ENCODE measurements at regions not wholly inside any gene's neighbourhood (a gene's known extent, or its start where the extent isn't known, plus 50 kb on each side); places are given as distances from the start of the nearest gene placed in this dataset.
"Not testable (repeated sequence)": the region's sequence is repeated elsewhere in the genome, so short reads cannot be mapped to it uniquely, and the experiment has no call there.

DNA sequence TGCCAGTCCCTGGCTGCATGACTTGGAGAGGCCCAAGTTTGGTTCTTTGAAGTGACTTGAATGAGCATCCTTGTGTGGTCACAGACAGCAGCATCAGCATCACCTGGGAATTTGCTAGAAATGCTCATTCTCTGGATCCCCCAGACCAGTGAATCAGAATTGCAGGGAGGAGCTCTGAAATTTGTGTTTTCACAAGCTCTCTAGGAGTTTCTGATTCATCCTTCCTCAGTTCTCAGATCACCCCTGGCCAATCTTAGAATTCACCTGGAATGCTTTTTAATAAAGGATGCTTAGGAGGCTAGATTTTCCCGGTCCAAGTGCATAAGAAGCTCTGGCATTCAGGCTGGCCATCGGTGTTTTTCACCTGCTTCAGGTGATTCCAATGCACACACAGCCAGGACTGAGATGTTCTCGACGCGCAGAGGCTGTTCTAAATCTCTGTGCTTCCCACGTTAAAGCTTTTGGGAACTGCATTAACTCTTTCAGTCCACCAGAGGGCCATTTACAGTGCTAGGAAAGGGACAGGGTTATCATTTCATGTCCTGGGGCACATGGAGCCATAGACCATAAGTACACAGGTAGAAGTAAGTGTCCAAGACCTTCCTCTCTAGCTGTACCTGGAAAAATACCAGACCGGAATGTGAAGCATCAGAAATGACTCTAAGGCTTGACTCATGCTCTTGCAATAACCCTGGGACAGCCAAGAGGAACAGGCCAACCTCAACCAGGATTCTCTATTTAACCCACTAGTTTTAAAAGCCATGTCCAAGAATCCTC, 85.7 kb upstream of the XYLT1 start:
- no peak for DNase-seq (ENCODE audit: low read depth)

GRCh38 chr16:17555176-17555575, 84.4 kb upstream of the XYLT1 start:
- no peak for DNase-seq (ENCODE audit: low read depth)

- no peak for DNase-seq (ENCODE audit: low read depth)
These were observed 81.6 kb upstream of the XYLT1 start for GRCh38 chr16:17552351-17552750.

DNA sequence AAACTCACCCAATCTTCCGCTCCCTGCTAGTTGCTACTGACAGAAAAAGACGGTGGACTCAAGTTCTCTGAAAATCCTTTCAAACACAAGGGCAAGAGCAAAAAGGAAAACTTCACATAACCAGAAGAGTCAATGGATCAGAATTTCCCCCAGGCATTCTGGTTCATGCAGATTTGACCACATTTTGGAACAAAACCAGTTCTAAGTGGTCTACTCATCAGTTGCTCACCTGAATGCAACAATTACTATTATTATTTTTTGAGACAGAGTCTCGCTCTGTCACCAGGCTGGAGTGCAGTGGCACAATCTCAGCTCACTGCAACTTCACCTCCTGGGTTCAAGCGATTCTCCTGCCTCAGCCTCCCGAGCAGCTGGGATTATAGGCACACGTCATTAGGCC, 80.9 kb upstream of the XYLT1 start:
- not testable (repeated sequence) for DNase-seq (ENCODE audit: low read depth)

- DNase-seq (ENCODE audit: low read depth) = no peak
These were observed 78.1 kb upstream of the XYLT1 start for GRCh38 chr16:17548825-17549224.

GRCh38 chr16:17544785-17545184, 74.0 kb upstream of the XYLT1 start:
- DNase-seq (ENCODE audit: low read depth) = peak; percentile 9

GRCh38 chr16:17544304-17544703, 73.5 kb upstream of the XYLT1 start:
- no peak for DNase-seq (ENCODE audit: low read depth)

DNA sequence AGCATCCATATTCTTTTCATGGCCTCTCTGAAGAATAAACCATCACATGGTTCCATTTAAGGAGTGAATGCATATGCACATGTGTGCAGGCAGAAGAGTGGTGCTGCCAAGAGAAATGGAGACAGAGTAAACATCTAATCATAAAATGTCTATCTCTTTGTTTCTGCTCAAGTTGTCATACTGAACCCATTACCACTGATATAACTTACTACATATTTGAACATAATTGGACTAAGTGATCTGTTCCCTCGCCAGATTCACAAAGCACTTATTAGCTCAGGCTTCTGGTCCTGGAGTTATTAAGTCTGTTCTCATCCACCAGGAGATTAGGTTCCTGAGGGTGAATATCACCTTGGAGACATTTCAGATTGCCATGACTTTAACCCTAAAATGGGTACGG, 72.3 kb upstream of the XYLT1 start:
- no peak for DNase-seq (ENCODE audit: low read depth)

DNA sequence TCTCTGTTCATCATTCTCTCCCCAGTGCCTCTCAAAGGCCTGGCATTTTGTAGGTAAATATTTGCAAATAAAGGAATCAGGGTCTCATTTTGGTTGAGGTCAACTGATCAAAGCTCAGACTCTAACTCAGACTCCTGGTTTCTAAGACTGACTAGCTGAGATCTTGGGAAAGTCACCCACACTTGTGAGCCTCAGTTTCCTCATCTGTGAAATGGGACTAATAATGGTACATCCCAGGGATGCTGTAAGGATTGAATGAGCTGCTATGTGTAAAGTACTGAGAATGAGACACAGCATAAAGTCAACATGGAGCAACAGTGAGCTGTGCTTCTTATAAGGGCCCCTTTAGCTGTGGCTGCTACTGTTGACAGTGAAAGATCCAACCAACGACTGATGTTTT, 70.6 kb upstream of the XYLT1 start:
- no peak for DNase-seq (ENCODE audit: low read depth)

- no peak for DNase-seq (ENCODE audit: low read depth)
These were observed 68.2 kb upstream of the XYLT1 start for GRCh38 chr16:17538927-17539326.

- no peak for DNase-seq (ENCODE audit: low read depth)
These were observed 61.7 kb upstream of the XYLT1 start for GRCh38 chr16:17532338-17532995.

DNA sequence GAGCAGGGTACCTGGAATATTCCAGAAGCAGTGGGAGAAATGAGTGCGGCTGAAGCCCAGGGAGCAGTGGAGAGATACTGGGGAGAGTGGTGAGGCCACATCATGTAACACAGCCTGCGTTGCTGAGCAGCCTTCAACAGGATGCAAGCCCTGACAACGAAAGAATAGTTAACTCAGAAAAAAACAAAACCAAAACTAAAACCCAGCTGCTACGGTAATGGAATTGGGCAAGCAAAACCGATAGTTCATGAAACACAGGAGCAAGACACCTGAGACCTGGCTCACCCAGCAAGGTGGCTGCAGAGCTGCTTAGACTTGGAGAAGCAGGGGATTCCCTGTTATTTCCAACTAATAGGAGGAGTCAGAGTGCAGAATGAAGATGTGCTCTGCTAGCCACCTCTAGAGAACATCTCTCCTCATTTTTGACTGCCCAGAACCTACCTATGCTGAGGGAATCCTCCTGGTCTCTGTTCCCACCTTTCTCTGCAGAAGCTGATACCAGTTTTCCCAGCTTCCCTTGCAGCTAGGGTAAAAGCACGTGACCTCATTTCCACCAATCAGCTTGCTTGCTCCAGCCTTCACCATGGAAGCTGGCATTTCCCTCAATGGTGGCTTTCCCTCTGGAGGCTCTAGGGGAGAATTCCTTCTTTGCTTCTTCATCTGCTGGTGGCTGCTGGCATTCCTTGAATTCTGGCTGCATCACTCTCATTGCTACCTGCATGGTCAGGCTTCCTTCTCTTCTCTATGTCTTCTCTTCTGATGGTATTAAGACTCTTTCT, 59.4 kb upstream of the XYLT1 start:
- DNase-seq (ENCODE audit: low read depth) = peak; percentile 3

GRCh38 chr16:17526956-17527937, 56.5 kb upstream of the XYLT1 start:
- DNase-seq (ENCODE audit: low read depth) = no peak

DNA sequence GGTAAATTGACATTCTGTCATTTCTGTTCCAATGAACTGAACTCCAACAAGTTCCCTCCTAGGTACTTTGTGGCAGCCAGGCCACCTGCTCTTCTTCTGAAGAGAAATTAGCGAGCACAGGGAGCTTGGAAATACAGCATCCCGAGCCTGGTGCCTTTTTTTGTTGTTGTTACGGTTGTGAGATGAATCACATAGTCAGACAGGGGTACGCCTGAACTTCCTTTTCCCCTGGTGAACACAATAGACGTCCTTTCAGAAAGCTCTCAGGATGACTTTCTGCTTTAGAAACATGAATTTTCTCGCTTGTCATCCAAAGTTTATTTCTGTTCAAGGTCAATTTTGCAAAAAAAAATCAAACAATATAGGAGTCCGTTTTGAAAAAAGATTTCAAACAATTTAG, 53.9 kb upstream of the XYLT1 start:
- DNase-seq (ENCODE audit: low read depth) = no peak

- DNase-seq (ENCODE audit: low read depth) = no peak
These were observed 49.8 kb upstream of the XYLT1 start for GRCh38 chr16:17520561-17520960.

Measured in activated T-cell treated with anti-CD3 and anti-CD28 coated beads for 48 hours (primary cell).